ENCODE measurements at regions not wholly inside any gene's neighbourhood (a gene's known extent, or its start where the extent isn't known, plus 50 kb on each side); places are given as distances from the start of the nearest gene placed in this dataset.

DNA sequence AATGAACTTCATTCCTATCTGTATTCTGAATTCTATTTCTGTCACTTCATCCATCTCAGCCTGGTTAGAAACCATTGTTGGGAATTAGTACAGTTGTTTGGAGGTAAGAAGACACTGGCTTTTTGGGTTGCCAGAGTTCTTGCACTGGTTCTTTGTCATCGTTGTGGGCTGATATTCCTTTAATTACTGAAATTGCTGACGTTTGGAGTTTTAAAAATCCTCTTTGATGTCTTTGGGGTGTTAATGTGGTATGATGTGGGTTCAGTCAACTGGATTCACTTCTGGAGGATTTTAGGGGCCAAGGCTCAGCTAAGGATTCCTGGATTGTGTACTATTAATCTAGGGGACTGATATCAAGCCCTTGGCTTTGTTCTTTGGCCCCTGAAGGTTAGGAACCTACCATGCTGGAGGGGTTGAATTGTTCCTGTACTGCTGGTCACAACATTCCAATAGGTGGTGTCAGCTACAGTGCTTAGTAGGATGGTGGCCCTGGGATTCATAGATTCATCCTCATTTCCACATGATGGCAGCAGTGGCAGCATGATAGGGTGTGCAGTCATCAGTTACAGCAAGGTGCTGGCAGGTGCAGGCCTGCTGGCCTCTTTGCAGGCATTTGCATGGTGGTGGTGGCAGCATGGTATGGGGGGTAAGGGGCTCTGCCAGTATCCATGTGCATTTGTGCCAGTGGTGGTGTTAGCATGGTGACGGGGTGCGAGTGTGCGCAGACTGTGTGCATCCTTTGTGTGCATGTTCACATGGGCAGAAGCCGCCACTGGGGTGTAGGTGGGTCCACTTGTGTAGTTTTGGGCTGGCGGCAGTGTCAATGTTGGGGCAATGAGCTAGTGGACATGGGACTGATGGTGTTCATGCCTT lies 301.3 kb downstream of the TEX13C start:
- WGBS, 2 donors (ENCODE audit: low coverage in 1 of 2): 66% methylated on average over 3 of the region's 7 CpGs; no CpG with 5 or more reads in 1 of the 2 donors
- ATAC-seq: no peak
- Histone ChIP-seq H3K27me3 (no peaks in the 10 kb centered on the region), H3K27ac (no peak overlapping the region), H3K9me3 (no peaks in the 10 kb centered on the region), H3K4me3 (no peak overlapping the region), H3K36me3 (no peaks in the 10 kb centered on the region), H3K4me1 (no peaks in the 10 kb centered on the region)
- no peak for TF ChIP-seq POLR2AphosphoS5 (IDR thresholded peaks at IDR 0.05)

DNA sequence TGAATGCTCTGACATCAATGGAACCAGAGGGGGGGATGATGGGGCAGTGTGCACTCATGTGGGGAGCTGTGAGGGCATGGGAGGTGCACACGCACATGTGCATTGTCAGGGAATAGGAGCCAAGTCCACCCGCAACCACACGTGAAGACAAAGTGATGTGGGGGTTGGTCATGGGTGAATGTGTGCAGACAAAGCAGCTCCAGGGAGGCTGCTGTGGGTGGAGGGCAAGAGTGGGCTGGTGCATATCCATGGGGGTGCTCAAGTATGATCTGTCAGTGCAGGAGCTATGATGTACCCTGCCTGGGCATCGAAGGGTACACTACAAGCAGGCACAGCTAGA lies 301.9 kb downstream of the TEX13C start:
- no peak for TF ChIP-seq POLR2AphosphoS5 (IDR thresholded peaks at IDR 0.05)
- no peak for TF ChIP-seq POLR2A (IDR thresholded peaks at IDR 0.05)
- TF ChIP-seq, protein P1, sequence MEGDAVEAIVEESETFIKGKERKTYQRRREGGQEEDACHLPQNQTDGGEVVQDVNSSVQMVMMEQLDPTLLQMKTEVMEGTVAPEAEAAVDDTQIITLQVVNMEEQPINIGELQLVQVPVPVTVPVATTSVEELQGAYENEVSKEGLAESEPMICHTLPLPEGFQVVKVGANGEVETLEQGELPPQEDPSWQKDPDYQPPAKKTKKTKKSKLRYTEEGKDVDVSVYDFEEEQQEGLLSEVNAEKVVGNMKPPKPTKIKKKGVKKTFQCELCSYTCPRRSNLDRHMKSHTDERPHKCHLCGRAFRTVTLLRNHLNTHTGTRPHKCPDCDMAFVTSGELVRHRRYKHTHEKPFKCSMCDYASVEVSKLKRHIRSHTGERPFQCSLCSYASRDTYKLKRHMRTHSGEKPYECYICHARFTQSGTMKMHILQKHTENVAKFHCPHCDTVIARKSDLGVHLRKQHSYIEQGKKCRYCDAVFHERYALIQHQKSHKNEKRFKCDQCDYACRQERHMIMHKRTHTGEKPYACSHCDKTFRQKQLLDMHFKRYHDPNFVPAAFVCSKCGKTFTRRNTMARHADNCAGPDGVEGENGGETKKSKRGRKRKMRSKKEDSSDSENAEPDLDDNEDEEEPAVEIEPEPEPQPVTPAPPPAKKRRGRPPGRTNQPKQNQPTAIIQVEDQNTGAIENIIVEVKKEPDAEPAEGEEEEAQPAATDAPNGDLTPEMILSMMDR (IDR thresholded peaks at IDR 0.05): no peak
- no peak for TF ChIP-seq EP300 (IDR thresholded peaks at IDR 0.05)
- H3K9me3 ChIP-seq: no peaks in the 10 kb centered on the region
- no peaks in the 10 kb centered on the region for H3K36me3 ChIP-seq
- ATAC-seq: no peak
- H3K27ac ChIP-seq: no peak overlapping the region
- no peak overlapping the region for H3K4me3 ChIP-seq
- WGBS, 2 donors (ENCODE audit: low coverage in 1 of 2): no CpG with 5 or more reads among the region's 4 CpGs
- H3K4me1 ChIP-seq: no peaks in the 10 kb centered on the region
- H3K27me3 ChIP-seq: no peaks in the 10 kb centered on the region

DNA sequence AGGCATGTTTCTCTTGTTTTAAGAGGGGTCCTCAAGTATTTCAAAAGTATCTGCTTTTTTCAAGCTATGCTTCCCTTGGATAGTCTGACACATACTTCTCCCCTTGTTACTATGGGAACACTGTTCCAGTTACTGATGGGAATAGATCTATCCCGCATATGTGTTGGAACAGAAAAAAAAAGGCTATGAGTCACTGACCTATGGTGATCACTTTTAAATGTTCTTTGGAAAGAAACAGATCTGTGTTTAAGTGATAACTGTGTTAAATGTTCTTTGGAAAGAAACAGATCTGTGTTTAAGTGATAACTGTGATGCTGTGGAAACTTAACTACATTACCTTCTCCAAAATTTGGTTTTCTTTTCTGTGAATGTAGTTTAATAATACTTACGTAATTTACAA lies 303.2 kb downstream of the TEX13C start:
- no peak for ATAC-seq
- no peaks in the 10 kb centered on the region for H3K9me3 ChIP-seq
- H3K4me1 ChIP-seq: no peaks in the 10 kb centered on the region
- H3K27ac ChIP-seq: no peak overlapping the region
- TF ChIP-seq POLR2A (IDR thresholded peaks at IDR 0.05) (no peak), POLR2AphosphoS5 (IDR thresholded peaks at IDR 0.05) (no peak), EP300 (IDR thresholded peaks at IDR 0.05) (no peak)
- TF ChIP-seq, protein P1 (IDR thresholded peaks at IDR 0.05): no peak
- H3K4me3 ChIP-seq: no peak overlapping the region
- no peaks in the 10 kb centered on the region for H3K27me3 ChIP-seq
- no peaks in the 10 kb centered on the region for H3K36me3 ChIP-seq
- WGBS, 2 donors (ENCODE audit: low coverage in 1 of 2): 49 to 62% methylated on average over 2 of the region's 2 CpGs

DNA sequence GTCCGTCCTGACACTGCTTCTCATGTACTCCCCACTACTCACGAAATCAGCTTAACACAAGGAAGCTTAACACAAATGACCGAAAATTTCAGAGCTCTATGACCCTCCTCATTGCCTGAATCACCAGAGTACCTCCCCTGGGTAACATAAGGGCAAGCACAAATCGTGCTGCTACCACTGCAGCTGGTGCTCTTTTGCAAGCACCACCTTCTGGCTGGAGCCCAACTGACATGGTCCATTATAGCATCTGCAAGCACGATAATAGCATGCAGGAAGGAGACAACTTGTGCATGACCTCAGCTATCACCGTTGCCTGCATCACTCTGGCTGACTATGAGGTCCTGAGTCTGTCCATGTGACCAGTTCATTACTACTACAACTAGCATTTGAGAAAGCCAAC lies 308.0 kb downstream of the TEX13C start:
- 36% methylated on average over 3 of the region's 6 CpGs; no CpG with 5 or more reads in 1 of the 2 donors for WGBS, 2 donors (ENCODE audit: low coverage in 1 of 2)

DNA sequence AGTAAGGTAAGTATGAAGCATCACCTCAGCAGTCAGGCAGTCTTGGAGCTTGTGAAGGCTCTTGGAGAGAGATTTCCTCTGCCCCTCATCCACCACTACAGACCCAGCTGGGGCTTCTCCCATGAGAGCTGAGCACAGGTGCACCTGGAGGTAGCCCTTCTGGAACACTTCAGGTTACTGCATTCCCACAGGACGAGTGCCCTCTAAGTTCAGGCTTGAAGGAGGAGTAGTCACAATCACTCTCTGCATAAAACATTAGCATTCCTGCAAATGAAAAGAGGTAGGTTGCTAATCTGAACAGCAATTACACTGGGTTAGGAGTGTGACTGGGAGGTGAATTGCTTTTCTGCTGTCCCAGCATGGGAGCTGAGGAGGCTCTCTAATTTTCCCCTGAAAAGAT lies 308.8 kb downstream of the TEX13C start:
- WGBS, 2 donors (ENCODE audit: low coverage in 1 of 2): no CpG with 5 or more reads among the region's 1 CpG
- Histone ChIP-seq H3K4me3 (no peak overlapping the region), H3K4me1 (no peaks in the 10 kb centered on the region), H3K9me3 (no peaks in the 10 kb centered on the region), H3K27me3 (no peaks in the 10 kb centered on the region), H3K27ac (no peak overlapping the region), H3K36me3 (no peaks in the 10 kb centered on the region)
- ATAC-seq: no peak
- no peak for TF ChIP-seq POLR2AphosphoS5 (IDR thresholded peaks at IDR 0.05)
- no peak for TF ChIP-seq EP300 (IDR thresholded peaks at IDR 0.05)
- no peak for TF ChIP-seq POLR2A (IDR thresholded peaks at IDR 0.05)
- TF ChIP-seq, protein P1 (IDR thresholded peaks at IDR 0.05): no peak

More for the DNA sequence above, 308.0 kb downstream of the TEX13C start:
- Histone ChIP-seq H3K9me3 (no peaks in the 10 kb centered on the region), H3K36me3 (no peaks in the 10 kb centered on the region), H3K27me3 (no peaks in the 10 kb centered on the region), H3K4me3 (no peak overlapping the region), H3K4me1 (no peaks in the 10 kb centered on the region), H3K27ac (no peak overlapping the region)
- no peak for TF ChIP-seq POLR2AphosphoS5 (IDR thresholded peaks at IDR 0.05)
- TF ChIP-seq POLR2A (IDR thresholded peaks at IDR 0.05): no peak
- no peak for TF ChIP-seq EP300 (IDR thresholded peaks at IDR 0.05)
- TF ChIP-seq, protein P1 (IDR thresholded peaks at IDR 0.05): no peak
- ATAC-seq: no peak

Measured in gastroesophageal sphincter (tissue), 4 donors.